K562 (cell line): ENCODE measurements at regions not wholly inside any gene's neighbourhood (a gene's known extent, or its start where the extent isn't known, plus 50 kb on each side); places are given as distances from the start of the nearest gene placed in this dataset.

ENCODE experiments used
- CBX3 ChIP-seq, 2 experiments: IDR thresholded peaks; 1 replicate in 1 of 2; 2 replicates in 1 of 2; pipeline ENCODE4 v1.6.1; 2012; ENCODE audit warnings: inconsistent platforms in 2 of 2, low read length in 2 of 2, borderline replicate concordance in 1 of 2, control low read depth in 1 of 2
- CXXC5 ChIP-seq: fragments of 250-450 bp; sonication (Bioruptor Pico); IDR thresholded peaks from 2 replicates; pipeline ENCODE4 v1.8.0; 2022; ENCODE audit warnings: inconsistent platforms, mild to moderate bottlenecking, moderate library complexity
- DDX20 ChIP-seq: fragments of 450-650 bp; IDR thresholded peaks from 2 replicates; pipeline ENCODE4 v1.6.1; 2016; ENCODE audit warnings: missing genetic modification characterization, low read depth, mild to moderate bottlenecking, missing compliant biosample characterization, moderate library complexity
- EWSR1 ChIP-seq: fragments of 450-650 bp; IDR thresholded peaks from 2 replicates; pipeline ENCODE4 v1.6.1; 2018; ENCODE audit warnings: borderline replicate concordance, mild to moderate bottlenecking, low read depth, moderate library complexity; ENCODE audit not compliant: partially characterized antibody
- FOXA1 ChIP-seq: fragments of 450-650 bp; IDR thresholded peaks from 2 replicates; pipeline ENCODE4 v1.6.1; 2016; ENCODE audit warnings: mild to moderate bottlenecking, borderline replicate concordance
- GATAD2A ChIP-seq: fragments of 450-650 bp; IDR thresholded peaks from 2 replicates; pipeline ENCODE4 v1.6.1; 2017
- HMBOX1 ChIP-seq: sonication (generic); IDR thresholded peaks from 2 replicates; pipeline ENCODE4 v1.6.1; 2016
- MAFK ChIP-seq: IDR thresholded peaks from 2 replicates; pipeline ENCODE4 v1.6.1; 2011; ENCODE audit warnings: low read length, improper control_type of control experiment
- MBD2 ChIP-seq: sonication (generic); IDR thresholded peaks from 2 replicates; pipeline ENCODE4 v1.6.1; 2016; ENCODE audit warnings: low read depth, borderline replicate concordance
- MCM7 ChIP-seq, 2 experiments: fragments of 450-650 bp; IDR thresholded peaks; 2 replicates each; pipeline ENCODE4 v1.6.1; 2016 to 2018
- OTX1 ChIP-seq: fragments of 450-650 bp; formaldehyde crosslinking; IDR thresholded peaks from 2 replicates; pipeline ENCODE4 v1.4.0; 2022; ENCODE audit warnings: mild to moderate bottlenecking
- PTTG1 ChIP-seq: fragments of 450-650 bp; IDR thresholded peaks from 2 replicates; pipeline ENCODE4 v1.6.1; 2016; ENCODE audit warnings: low read depth, mild to moderate bottlenecking, missing genetic modification characterization, missing compliant biosample characterization
- RAD21 ChIP-seq, 2 experiments: fragments of 250-450 bp in 1 of 2; fragments of 450-650 bp in 1 of 2; sonication (Bioruptor Pico) in 1 of 2; formaldehyde crosslinking in 1 of 2; IDR thresholded peaks in 1 of 2; conservative IDR thresholded peaks in 1 of 2; 2 replicates each; pipeline versions ENCODE4 v1.4.0 to v1.8.0; 2020 to 2022; ENCODE audit warnings: mild to moderate bottlenecking in 2 of 2, moderate library complexity in 1 of 2
- TEAD4 ChIP-seq, 2 experiments: sonication (generic) in 1 of 2; formaldehyde crosslinking in 1 of 2; IDR thresholded peaks; 2 replicates each; pipeline versions ENCODE4 v1.6.1 to v1.8.0; 2012 to 2022; ENCODE audit warnings: borderline replicate concordance in 1 of 2, inconsistent platforms in 1 of 2, low read length in 1 of 2, mild to moderate bottlenecking in 1 of 2, missing genetic modification reagents in 1 of 2
- TRIM28 ChIP-seq: fragments of 450-650 bp; IDR thresholded peaks from 2 replicates; pipeline ENCODE4 v1.6.1; 2017
- ZNF146 ChIP-seq: IDR thresholded peaks from one replicate; pipeline ENCODE4 v1.6.1; 2018; ENCODE audit warnings: missing compliant biosample characterization; ENCODE audit not compliant: unreplicated experiment
- ZNF316 ChIP-seq: fragments of 450-650 bp; IDR thresholded peaks from 2 replicates; pipeline ENCODE4 v1.6.1; 2016
- ZNF41 ChIP-seq: fragments of 250-450 bp; sonication (Bioruptor Pico); conservative IDR thresholded peaks from 2 replicates; pipeline ENCODE4 v1.4.0; 2020; ENCODE audit warnings: mild to moderate bottlenecking
- TF ChIP-seq, protein P1 (sequence below): fragments of 250-450 bp; sonication (Bioruptor Pico); IDR thresholded peaks from 2 replicates; pipeline ENCODE4 v1.9.0; 2021; ENCODE audit warnings: mild to moderate bottlenecking
- TF ChIP-seq, protein P2 (sequence below): fragments of 450-650 bp; IDR thresholded peaks from 2 replicates; pipeline ENCODE4 v1.6.1; 2017; ENCODE audit warnings: mild to moderate bottlenecking, moderate library complexity

DNA sequence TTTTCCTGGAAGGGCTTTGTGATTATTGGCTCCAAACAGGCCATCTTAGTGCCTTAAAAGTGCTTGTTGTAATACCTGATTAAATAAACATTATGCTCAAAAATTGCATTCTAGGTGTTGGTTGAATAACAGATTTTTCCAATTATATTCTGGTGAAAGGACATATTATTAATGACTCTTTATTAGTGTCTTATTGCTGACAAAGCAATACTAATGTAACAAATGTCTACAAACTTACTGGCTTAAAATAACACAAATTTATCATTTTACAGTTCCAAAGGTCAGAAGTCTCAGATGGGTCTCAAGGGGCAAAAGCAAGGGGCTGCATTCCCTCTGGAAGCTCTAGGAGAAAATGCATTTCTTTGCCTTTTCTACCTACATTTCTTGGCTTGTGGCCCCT lies 86.9 kb upstream of the CPM start (continued):
- TF ChIP-seq PTTG1 (tag) (no peak), ZNF316 (peak; percentile 81), GATAD2A (no peak), MCM7 (IDR thresholded peaks at IDR 0.05) (no peak), TEAD4 (IDR thresholded peaks at IDR 0.05; ENCODE audit: low read length) (no peak), TEAD4 (CRISPR knock-in tag; IDR thresholded peaks at IDR 0.05; ENCODE audit: borderline replicate concordance) (no peak), ZNF41 (CRISPR knock-in tag) (no peak), OTX1 (CRISPR knock-in tag) (no peak), CXXC5 (CRISPR knock-in tag) (no peak), FOXA1 (no peak), TRIM28 (no peak), DDX20 (tag) (no peak), CBX3 (IDR thresholded peaks at IDR 0.05; ENCODE audit: borderline replicate concordance in 1 of 2, low read length in 2 of 2) (no peak), MBD2 (no peak), RAD21 (CRISPR knock-in tag; conservative IDR thresholded peaks at IDR 0.05 in 1 of 2, IDR thresholded peaks at IDR 0.05 in 1 of 2) (no peak), MAFK (peak; percentile 72; the same call in 1 of the 2 replicates), HMBOX1 (no peak), EWSR1 (no peak), ZNF146 (CRISPR knock-in tag) (no peak)
- TF ChIP-seq, protein P1, sequence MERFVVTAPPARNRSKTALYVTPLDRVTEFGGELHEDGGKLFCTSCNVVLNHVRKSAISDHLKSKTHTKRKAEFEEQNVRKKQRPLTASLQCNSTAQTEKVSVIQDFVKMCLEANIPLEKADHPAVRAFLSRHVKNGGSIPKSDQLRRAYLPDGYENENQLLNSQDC (CRISPR knock-in tag), result no peak
- TF ChIP-seq, protein P2, sequence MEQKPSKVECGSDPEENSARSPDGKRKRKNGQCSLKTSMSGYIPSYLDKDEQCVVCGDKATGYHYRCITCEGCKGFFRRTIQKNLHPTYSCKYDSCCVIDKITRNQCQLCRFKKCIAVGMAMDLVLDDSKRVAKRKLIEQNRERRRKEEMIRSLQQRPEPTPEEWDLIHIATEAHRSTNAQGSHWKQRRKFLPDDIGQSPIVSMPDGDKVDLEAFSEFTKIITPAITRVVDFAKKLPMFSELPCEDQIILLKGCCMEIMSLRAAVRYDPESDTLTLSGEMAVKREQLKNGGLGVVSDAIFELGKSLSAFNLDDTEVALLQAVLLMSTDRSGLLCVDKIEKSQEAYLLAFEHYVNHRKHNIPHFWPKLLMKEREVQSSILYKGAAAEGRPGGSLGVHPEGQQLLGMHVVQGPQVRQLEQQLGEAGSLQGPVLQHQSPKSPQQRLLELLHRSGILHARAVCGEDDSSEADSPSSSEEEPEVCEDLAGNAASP, result no peak
